HUDEP-2 (cell line): ENCODE measurements at regions not wholly inside any gene's neighbourhood (a gene's known extent, or its start where the extent isn't known, plus 50 kb on each side); places are given as distances from the start of the nearest gene placed in this dataset.
"Not testable (repeated sequence)": the region's sequence is repeated elsewhere in the genome, so short reads cannot be mapped to it uniquely, and the experiment has no call there.

Experiments used
- DNase-seq, 76 experiments: peaks; one replicate each; lab custom pipeline; 2025; ENCODE audit not compliant: unreplicated experiment in 76 of 76; lab: John Stamatoyannopoulos, UW

DNA sequence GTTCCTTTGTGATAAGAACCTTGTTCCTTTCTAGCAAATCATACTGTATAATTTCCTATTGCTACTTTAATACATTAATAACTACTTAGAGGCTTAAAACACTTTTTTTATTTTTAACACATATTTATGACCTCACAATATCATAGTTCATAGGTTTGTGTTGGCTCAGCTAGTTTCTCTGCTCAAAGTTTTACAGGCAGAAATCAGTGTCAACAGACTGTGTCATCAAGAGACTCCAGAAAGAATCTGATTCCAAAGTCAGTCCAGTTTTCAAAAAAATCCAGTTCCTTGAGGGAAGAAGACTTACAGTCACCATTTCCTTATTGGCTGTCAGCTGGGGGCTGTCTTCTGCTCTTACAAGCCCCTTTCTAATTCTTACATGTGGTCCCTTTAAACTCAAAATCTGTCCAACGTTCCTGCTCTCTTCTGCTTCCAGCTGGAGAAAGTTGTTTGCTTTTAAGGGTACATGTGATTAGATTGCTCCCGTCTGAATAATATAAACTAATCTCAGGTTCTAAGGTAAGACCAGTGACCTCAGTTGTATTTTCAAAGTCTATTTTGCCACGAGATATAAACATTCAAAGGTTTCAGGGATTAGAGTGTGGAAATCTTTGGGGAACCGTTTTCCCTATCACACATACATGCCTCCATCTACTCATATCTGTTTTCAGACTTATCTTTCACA is 267.3 kb upstream of the SLITRK5 start:
- no peak for DNase-seq

GRCh38 chr13:87426742-87427141 is 244.4 kb upstream of the SLITRK5 start:
- no peak for DNase-seq

- DNase-seq = no peak
These were observed 227.0 kb upstream of the SLITRK5 start for GRCh38 chr13:87444135-87444534.

- DNase-seq = no peak
These were observed 218.9 kb upstream of the SLITRK5 start for GRCh38 chr13:87452281-87452680.

- DNase-seq = no peak
These were observed 217.9 kb upstream of the SLITRK5 start for GRCh38 chr13:87453244-87453643.

GRCh38 chr13:87459419-87459818 is 211.8 kb upstream of the SLITRK5 start:
- DNase-seq = no peak

DNA sequence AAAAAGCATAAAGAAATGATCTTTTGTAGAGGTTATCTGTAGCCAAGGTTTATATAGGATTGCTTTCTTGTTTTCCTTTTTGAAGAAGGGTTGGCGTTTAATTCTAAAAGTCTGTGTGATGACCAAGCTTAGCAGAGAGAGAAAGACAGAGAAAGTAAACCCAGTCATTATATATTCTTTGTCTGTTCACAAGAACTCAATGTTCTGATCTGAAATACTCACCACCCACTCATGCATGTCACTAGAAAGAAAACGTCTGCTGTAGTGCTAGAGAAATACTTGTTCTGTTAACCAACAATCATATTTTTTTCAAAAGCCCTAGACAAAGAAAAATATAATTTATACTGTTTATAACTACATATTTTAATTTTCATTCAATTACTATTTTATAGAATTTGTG is 173.7 kb upstream of the SLITRK5 start:
- DNase-seq = no peak

DNA sequence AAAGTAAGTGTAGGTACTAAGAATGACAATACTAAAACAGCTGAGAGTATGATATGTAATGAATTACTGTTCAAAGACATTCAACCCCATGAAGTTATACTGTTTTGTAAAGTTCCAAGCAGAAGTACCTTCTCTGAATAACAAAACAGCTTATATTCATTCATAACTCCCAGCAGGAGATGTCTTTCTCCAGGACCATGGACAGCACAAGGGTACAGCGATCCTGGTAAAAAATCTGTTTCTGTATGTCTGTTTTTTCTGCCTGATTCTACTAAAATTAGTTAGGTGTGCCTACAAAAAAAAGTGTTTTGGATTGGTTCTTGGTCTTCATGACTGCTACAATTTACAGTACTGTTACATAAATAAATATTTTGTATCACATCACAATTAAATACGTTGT is 172.5 kb upstream of the SLITRK5 start:
- peak in 4 of 76 experiments; percentile 1 to 38 (median 12) for DNase-seq

- no peak for DNase-seq
These were observed 146.4 kb upstream of the SLITRK5 start for GRCh38 chr13:87524775-87525174.

GRCh38 chr13:87533776-87534175 is 137.4 kb upstream of the SLITRK5 start:
- no peak for DNase-seq

DNA sequence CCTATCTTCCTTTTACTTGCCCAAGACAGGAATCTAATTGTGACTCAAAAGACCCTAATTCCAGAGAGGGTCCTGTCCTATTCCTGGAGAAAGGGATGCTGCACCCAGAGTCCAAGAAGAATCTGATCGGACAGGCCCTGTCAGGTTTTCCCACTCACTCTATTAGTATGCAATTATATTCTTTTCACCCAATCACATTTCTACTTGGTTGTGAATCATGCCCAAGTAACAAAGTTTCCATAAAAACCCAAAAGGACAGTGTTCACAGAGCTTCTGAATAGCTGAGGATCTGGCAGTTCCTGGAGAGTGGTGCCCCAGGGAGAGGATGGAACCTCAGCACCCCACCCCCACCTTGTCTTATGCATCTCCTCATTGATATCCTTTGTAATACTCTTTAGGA is 135.3 kb upstream of the SLITRK5 start:
- DNase-seq = no peak

DNA sequence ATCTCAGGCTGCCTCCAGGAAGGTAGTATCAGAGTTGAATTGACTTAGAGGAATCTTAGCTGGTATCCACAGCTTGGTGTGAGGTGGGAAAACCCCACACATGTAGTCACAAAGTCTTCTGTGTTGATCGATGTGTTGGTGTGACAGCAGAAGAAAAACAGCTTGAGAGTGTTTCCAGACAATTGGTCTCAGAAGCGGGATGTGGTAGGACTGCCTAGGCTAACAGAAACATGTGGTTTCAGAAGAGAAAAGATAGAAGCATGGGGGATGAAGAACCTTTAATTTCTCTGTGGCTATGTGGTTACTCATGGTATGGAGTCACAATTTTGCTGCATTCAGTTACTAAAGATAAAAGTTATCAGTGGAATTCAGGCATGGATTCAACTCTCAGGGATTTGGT is 134.7 kb upstream of the SLITRK5 start:
- peak in 3 of 76 experiments; percentile 2 to 30 (median 5) for DNase-seq

- no peak for DNase-seq
These were observed 134.3 kb upstream of the SLITRK5 start for GRCh38 chr13:87536899-87537298.

DNA sequence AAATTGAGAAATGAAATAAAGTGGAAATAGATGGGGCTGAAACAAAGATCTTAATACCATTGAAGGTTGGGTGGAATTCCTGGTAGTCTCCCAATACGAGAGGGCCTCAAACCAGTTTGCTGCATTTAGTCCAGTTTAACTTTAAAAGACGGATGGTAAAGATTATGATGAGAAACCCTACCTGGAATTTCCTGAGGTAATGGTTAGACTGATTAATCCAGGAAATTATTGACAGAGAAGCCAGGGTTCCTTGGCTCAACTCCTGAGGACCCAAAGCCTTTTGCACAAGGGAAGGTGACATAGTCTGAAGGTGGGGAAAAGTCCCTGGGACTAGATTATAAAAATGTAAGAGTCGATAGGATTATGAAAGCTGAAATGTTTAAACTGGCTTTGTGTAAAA is 133.2 kb upstream of the SLITRK5 start:
- DNase-seq = no peak

DNA sequence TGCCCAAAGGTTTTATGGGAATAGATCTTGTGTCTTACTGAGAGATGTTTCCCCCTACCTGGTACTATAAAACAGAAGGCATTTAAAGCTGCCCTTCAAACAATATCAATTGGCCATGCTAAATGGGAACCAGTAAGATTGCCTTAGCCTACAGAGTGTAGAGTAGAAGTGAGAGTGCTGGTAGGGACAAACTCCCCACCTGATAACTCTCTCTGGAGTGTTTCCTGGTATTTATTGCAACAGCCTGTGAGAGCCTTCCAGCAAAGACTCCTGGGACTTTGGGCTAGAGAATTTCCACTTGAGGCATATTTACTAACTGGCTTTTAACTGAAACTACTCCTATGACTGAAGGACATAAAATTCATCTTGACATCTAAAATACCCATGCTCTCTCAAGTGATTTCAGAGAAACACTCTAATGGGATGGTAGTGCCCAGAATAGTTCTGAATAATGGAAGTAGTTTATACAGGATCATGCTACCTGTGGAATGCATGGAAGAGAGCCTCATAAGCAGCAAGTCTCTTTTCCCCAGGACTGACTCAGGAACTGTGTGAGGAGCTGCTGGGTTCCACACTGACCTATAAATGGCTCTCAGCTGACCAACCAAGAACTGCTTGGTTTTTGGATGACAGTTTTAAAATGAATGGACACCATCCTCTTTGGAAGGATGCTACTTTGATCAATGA is 132.7 kb upstream of the SLITRK5 start:
- DNase-seq = no peak

GRCh38 chr13:87553142-87553541 is 118.0 kb upstream of the SLITRK5 start:
- DNase-seq = no peak

GRCh38 chr13:87554045-87554444 is 117.1 kb upstream of the SLITRK5 start:
- DNase-seq = no peak

DNA sequence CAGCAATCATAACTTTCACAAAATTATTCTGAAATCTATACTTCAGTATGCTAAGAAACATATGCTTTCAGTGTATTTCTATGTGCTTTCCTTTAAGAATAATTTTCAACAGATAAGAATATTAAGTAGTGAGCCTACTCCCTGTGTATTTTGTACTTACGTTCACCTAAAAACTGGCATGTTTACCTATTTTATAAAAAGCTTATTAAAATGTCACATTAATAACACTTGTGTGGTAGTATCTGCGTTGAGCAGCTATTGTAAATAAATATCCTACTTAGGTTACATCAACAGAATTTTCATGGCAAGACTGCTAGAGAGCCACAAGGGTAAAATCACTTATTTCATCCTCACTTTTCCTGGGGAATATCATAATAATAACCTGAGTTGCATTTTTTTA is 113.4 kb upstream of the SLITRK5 start:
- no peak for DNase-seq

DNA sequence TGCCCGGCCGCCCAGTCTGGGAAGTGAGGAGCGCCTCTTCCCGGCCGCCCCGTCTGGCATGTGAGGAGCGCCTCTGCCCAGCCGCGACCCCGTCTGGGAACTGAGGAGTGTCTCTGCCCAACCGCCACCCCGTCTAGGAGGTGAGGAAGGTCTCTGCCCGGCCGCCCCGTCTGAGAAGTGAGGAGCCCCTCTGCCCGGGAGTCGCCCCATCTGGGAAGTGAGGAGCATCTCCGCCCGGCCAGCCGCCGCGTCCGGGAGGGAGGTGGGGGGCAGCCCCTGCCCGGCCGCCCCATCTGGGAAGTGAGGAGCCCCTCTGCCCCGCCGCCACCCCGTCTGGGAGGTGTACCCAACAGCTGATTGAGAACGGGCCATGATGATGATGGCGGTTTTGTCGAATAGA is 109.6 kb upstream of the SLITRK5 start:
- not testable (repeated sequence) for DNase-seq

- no peak for DNase-seq
These were observed 100.5 kb upstream of the SLITRK5 start for GRCh38 chr13:87570669-87571068.

DNA sequence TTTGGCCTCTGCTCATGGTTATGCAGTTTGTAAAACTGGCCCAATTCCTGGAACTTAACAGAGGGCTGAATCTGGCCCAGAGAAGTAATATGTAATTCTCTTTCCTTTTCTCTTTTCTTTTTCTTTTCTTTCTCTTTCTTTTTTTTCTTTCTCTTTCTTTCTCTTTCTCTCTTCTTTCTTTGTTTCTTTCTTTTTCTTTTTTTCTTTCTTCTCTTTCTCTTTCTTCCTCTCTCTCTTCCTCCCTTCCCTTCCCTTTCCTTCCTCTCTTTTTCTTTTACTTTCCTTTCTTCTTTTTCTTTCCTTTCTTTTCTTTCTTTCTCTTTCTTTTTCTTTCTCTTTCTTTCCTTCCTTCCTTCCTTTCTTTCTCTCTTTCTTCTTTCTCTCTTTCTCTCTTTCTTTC is 88.8 kb upstream of the SLITRK5 start:
- no peak for DNase-seq

GRCh38 chr13:87590518-87590917 is 80.7 kb upstream of the SLITRK5 start:
- DNase-seq = no peak
